Activated CD8-positive, alpha-beta T cell treated with anti-CD3 and anti-CD28 coated beads for 36 hours (primary cell): ENCODE measurements at regions not wholly inside any gene's neighbourhood (a gene's known extent, or its start where the extent isn't known, plus 50 kb on each side); places are given as distances from the start of the nearest gene placed in this dataset.

Source experiments
- ATAC-seq: fragments of 200-7000 bp; cut with Tn5 transposase; one replicate; pipeline ENCODE4 v1.10.0; 2021; ENCODE audit warnings: mild to moderate bottlenecking, moderate library complexity
- CTCF ChIA-PET: fragments of 350-600 bp; sonication (Branson Sonifier 250); formaldehyde crosslinking; loops from one replicate; lab custom pipeline; 2021; ENCODE audit warnings: antibody characterized with exemption; lab: Charles Lee
- POLR2A ChIA-PET: fragments of 350-600 bp; sonication (Branson Sonifier 250); formaldehyde crosslinking; loops from one replicate; lab custom pipeline; 2021; ENCODE audit warnings: antibody characterized with exemption; lab: Charles Lee
- DNase-seq: peaks from one replicate; pipeline ENCODE4 v3.0.0-alpha.2; 2020
- H3K27ac Mint-ChIP-seq: one replicate; pipeline ENCODE4 v1.8.0; 2021; ENCODE audit warnings: mild to moderate bottlenecking, mixed read lengths
- H3K27me3 Mint-ChIP-seq: one replicate; pipeline ENCODE4 v1.8.0; 2021; ENCODE audit warnings: mixed read lengths
- H3K36me3 Mint-ChIP-seq: one replicate; pipeline ENCODE4 v1.8.0; 2021; ENCODE audit warnings: low read depth, mixed read lengths
- H3K4me1 Mint-ChIP-seq: one replicate; pipeline ENCODE4 v1.8.0; 2021; ENCODE audit warnings: low read depth, mixed read lengths
- H3K4me3 Mint-ChIP-seq: one replicate; pipeline ENCODE4 v1.8.0; 2021; ENCODE audit warnings: mild to moderate bottlenecking, moderate library complexity, mixed read lengths
- H3K9me3 Mint-ChIP-seq: one replicate; pipeline ENCODE4 v1.8.0; 2021; ENCODE audit warnings: mixed read lengths
- CTCF ChIP-seq: fragments of 200-600 bp; IDR thresholded peaks from one replicate; pipeline ENCODE4 v1.8.0; 2022; ENCODE audit warnings: antibody characterized with exemption, mild to moderate bottlenecking
- intact Hi-C: fragments of 100-400 bp; cut with micrococcal nuclease; formaldehyde crosslinking; loops from one replicate; pipeline ENCODE4 v1.10.0; 2022

GRCh38 chr9:99447951-99448350, 225.9 kb downstream of the SEC61B start:
- Mint-ChIP-seq H3K36me3 (no peaks in the 10 kb centered on the region), H3K27ac (no peak overlapping the region), H3K9me3 (no peaks in the 10 kb centered on the region), H3K27me3 (peaks cover 21% of the 10 kb centered on the region), H3K4me1 (peaks cover 2% of the 10 kb centered on the region), H3K4me3 (no peak overlapping the region)
- no peak for TF ChIP-seq CTCF
- CTCF ChIA-PET = no interaction called here
- DNase-seq = no peak
- no peak for ATAC-seq
- intact Hi-C loops = no loop called here
- POLR2A ChIA-PET = no interaction called here

GRCh38 chr9:99449726-99450125, 227.6 kb downstream of the SEC61B start:
- ChIA-PET POLR2A (no interaction called here), CTCF (no interaction called here)
- H3K27me3 Mint-ChIP-seq = peaks cover 19% of the 10 kb centered on the region
- H3K9me3 Mint-ChIP-seq = no peaks in the 10 kb centered on the region
- intact Hi-C loops = no loop called here
- H3K4me1 Mint-ChIP-seq = peaks cover 2% of the 10 kb centered on the region
- ATAC-seq (no peak), DNase-seq (no peak)
- H3K4me3 Mint-ChIP-seq = no peak overlapping the region
- no peak overlapping the region for H3K27ac Mint-ChIP-seq
- H3K36me3 Mint-ChIP-seq = no peaks in the 10 kb centered on the region
- TF ChIP-seq CTCF = no peak

- Mint-ChIP-seq H3K4me3 (no peak overlapping the region), H3K27me3 (peaks cover 23% of the 10 kb centered on the region), H3K27ac (no peak overlapping the region), H3K9me3 (no peaks in the 10 kb centered on the region), H3K4me1 (no peaks in the 10 kb centered on the region), H3K36me3 (no peaks in the 10 kb centered on the region)
- ChIA-PET CTCF (no interaction called here), POLR2A (interaction anchor here (1.3 kb wide), 1 partner anchor 14 kb away, joined by 3 read pairs; no protein-coding TSS in a partner anchor)
- intact Hi-C loops = no loop called here
- TF ChIP-seq CTCF = no peak
- ATAC-seq (no peak), DNase-seq (no peak)
These were observed 229.1 kb downstream of the SEC61B start for GRCh38 chr9:99451112-99451606.

- no peak for ATAC-seq
- no peak for TF ChIP-seq CTCF
These were observed 235.3 kb downstream of the SEC61B start for GRCh38 chr9:99457406-99457805.

GRCh38 chr9:99457981-99458380, 235.9 kb downstream of the SEC61B start:
- intact Hi-C loops = no loop called here
- TF ChIP-seq CTCF = no peak
- DNase-seq = no peak
- ATAC-seq = no peak
- Mint-ChIP-seq H3K27ac (no peak overlapping the region), H3K4me1 (no peaks in the 10 kb centered on the region), H3K4me3 (no peak overlapping the region), H3K36me3 (no peaks in the 10 kb centered on the region), H3K9me3 (no peaks in the 10 kb centered on the region), H3K27me3 (peaks cover 9% of the 10 kb centered on the region)
- ChIA-PET CTCF (no interaction called here), POLR2A (interaction anchor here (0.6 kb wide), 1 partner anchor 331 kb away, joined by 3 read pairs; no protein-coding TSS in a partner anchor)

More at GRCh38 chr9:99457406-99457805, 235.3 kb downstream of the SEC61B start:
- Mint-ChIP-seq H3K4me1 (no peaks in the 10 kb centered on the region), H3K27me3 (peaks cover 9% of the 10 kb centered on the region), H3K9me3 (no peaks in the 10 kb centered on the region), H3K4me3 (no peak overlapping the region), H3K27ac (no peak overlapping the region), H3K36me3 (no peaks in the 10 kb centered on the region)
- ChIA-PET POLR2A (interaction anchor here (0.6 kb wide), 1 partner anchor 330 kb away, joined by 3 read pairs; no protein-coding TSS in a partner anchor), CTCF (no interaction called here)
- intact Hi-C loops = no loop called here
- DNase-seq = no peak
